Keratinocyte (primary cell): ENCODE measurements at regions not wholly inside any gene's neighbourhood (a gene's known extent, or its start where the extent isn't known, plus 50 kb on each side); places are given as distances from the start of the nearest gene placed in this dataset.

Source experiments
- DNase-seq: peaks from one replicate; pipeline ENCODE4 v3.0.0-alpha.2; 2011; ENCODE audit warnings: low read depth, missing footprints, low spot score
- FAIRE-seq: peaks from 2 replicates; lab custom pipeline; 2011; peaks lifted over from hg19 to GRCh38; lab: Jason Lieb, UNC
- H2AFZ ChIP-seq: 2 replicates; pipeline ENCODE4 v1.6.0; 2012; ENCODE audit warnings: low read length, control low read depth, inconsistent platforms; ENCODE audit not compliant: control insufficient read depth
- H3K27ac ChIP-seq: 2 replicates; pipeline ENCODE4 v1.5.1; 2011; ENCODE audit warnings: low read length; ENCODE audit not compliant: control insufficient read depth, insufficient read depth
- H3K27me3 ChIP-seq: 3 replicates; pipeline ENCODE4 v1.6.0; 2011; ENCODE audit warnings: low read length; ENCODE audit not compliant: control insufficient read depth, insufficient read depth; ENCODE audit errors: extremely low read depth
- H3K36me3 ChIP-seq, 2 experiments: 2 replicates in 1 of 2; 3 replicates in 1 of 2; pipeline ENCODE4 v1.5.1; 2011; ENCODE audit warnings: low read length in 2 of 2, mild to moderate bottlenecking in 1 of 2; ENCODE audit not compliant: control insufficient read depth in 2 of 2, insufficient read depth in 2 of 2; ENCODE audit errors: extremely low read depth in 1 of 2
- H3K4me1 ChIP-seq: 3 replicates; pipeline ENCODE4 v1.5.1; 2011; ENCODE audit warnings: low read length; ENCODE audit not compliant: control insufficient read depth, insufficient read depth; ENCODE audit errors: extremely low read depth
- H3K4me2 ChIP-seq: 3 replicates; pipeline ENCODE4 v1.6.0; 2011; ENCODE audit warnings: low read depth, low read length; ENCODE audit not compliant: control insufficient read depth, insufficient read depth; ENCODE audit errors: extremely low read depth
- H3K4me3 ChIP-seq, 3 experiments: fragments of 200-600 bp in 1 of 3; sonication (generic) in 1 of 3; 2 replicates in 2 of 3; 3 replicates in 1 of 3; pipeline ENCODE4 v1.5.1; 2011 to 2016; ENCODE audit warnings: low read length in 3 of 3, mild to moderate bottlenecking in 3 of 3, control low read depth in 2 of 3, inconsistent platforms in 1 of 3, low read depth in 1 of 3, mixed read lengths in 1 of 3, mixed run types in 1 of 3, moderate library complexity in 1 of 3; ENCODE audit not compliant: control insufficient read depth in 2 of 3, insufficient read depth in 2 of 3; ENCODE audit errors: extremely low read depth in 1 of 3
- H3K79me2 ChIP-seq: 2 replicates; pipeline ENCODE4 v1.6.0; 2012; ENCODE audit warnings: low read length; ENCODE audit not compliant: control insufficient read depth, insufficient read depth
- H3K9ac ChIP-seq: 3 replicates; pipeline ENCODE4 v1.6.0; 2011; ENCODE audit warnings: low read length; ENCODE audit not compliant: control insufficient read depth, insufficient read depth; ENCODE audit errors: extremely low read depth
- H3K9me1 ChIP-seq: 3 replicates; pipeline ENCODE4 v1.6.0; 2011; ENCODE audit warnings: low read length; ENCODE audit not compliant: control insufficient read depth, insufficient read depth; ENCODE audit errors: extremely low read depth
- H3K9me3 ChIP-seq: 2 replicates; pipeline ENCODE4 v1.5.1; 2012; ENCODE audit warnings: low read depth, low read length; ENCODE audit not compliant: control insufficient read depth
- H4K20me1 ChIP-seq: 3 replicates; pipeline ENCODE4 v1.6.0; 2011; ENCODE audit warnings: low read length; ENCODE audit not compliant: control insufficient read depth, insufficient read depth; ENCODE audit errors: extremely low read depth
- EZH2 ChIP-seq: IDR thresholded peaks from one replicate; pipeline ENCODE4 v1.6.1; 2012; ENCODE audit warnings: inconsistent platforms, mild to moderate bottlenecking, low read length, moderate library complexity
- dilution Hi-C: fragments of 300-500 bp; cut with MboI; formaldehyde crosslinking; loops from one replicate; pipeline ENCODE4 v1.7.0; 2020; ENCODE audit warnings: low sequenced_read_pairs; ENCODE audit not compliant: extremely low pct_ligation_motif_present
- TF ChIP-seq, protein P1 (sequence below), 3 experiments: IDR thresholded peaks in 1 of 3; conservative IDR thresholded peaks in 1 of 3; optimal IDR thresholded peaks in 1 of 3; 2 replicates in 2 of 3; 3 replicates in 1 of 3; pipeline versions ENCODE3 to v1.5.1; 2011; ENCODE audit warnings: low read length in 3 of 3, mild to moderate bottlenecking in 3 of 3, moderate library complexity in 2 of 3, control low read depth in 1 of 3, inconsistent platforms in 1 of 3; ENCODE audit not compliant: insufficient read depth in 2 of 3; ENCODE audit errors: extremely low read depth in 1 of 3

DNA sequence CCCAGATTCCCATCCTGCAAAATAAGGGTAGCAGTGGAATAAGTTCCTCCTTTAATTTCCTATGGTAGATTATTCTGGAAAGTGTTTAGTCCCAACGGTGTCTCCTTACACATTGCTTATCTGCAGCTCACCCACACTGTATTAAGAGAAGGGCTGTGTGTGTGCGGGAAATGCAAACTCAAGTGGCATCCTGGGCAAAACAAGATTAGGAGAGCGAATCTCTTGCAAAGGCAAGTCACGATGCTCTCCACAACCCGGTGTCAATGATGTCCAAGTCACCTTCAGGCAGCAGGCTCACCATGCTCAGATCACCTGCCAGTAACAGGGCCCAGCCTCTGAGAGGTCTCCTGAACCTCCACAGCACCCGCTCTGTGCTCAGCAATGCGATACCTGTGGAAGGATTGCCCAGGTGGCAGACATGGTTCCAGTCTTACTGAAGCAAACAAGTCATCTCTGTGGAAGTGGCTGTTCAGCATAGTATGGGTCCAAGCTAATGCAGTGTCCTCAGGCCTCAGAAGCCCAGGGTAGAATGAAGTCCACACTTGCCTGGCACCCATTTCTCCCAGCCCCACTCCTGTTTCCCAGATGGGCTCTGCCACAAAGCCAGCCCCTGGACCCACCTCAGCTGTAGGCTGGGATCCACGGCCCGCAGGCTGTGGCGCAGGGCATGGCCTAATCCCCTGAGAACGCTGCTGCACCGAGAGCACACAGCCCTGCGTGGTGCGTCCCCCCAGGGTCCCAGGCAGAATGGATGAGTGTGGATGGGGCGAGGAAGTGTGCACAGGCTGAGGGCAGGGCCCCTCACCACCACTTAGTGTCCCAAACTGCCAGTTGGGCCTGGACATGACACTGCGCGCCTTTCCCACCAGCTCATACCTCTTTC lies 101.2 kb downstream of the PXDC1 start:
- Histone ChIP-seq H3K79me2 (no peaks in the 10 kb centered on the region), H4K20me1 (no peaks in the 10 kb centered on the region), H3K4me1 (no peaks in the 10 kb centered on the region), H3K9me1 (no peaks in the 10 kb centered on the region), H2AFZ (no peak overlapping the region), H3K9ac (no peak overlapping the region), H3K4me2 (no peak overlapping the region), H3K4me3 (no peak overlapping the region), H3K36me3 (no peaks in the 10 kb centered on the region), H3K27me3 (peaks cover 6% of the 10 kb centered on the region), H3K27ac (no peak overlapping the region), H3K9me3 (no peaks in the 10 kb centered on the region)
- FAIRE-seq = no peak
- dilution Hi-C loops = no loop called here
- DNase-seq = no peak
- no peak for TF ChIP-seq EZH2
- TF ChIP-seq, protein P1, sequence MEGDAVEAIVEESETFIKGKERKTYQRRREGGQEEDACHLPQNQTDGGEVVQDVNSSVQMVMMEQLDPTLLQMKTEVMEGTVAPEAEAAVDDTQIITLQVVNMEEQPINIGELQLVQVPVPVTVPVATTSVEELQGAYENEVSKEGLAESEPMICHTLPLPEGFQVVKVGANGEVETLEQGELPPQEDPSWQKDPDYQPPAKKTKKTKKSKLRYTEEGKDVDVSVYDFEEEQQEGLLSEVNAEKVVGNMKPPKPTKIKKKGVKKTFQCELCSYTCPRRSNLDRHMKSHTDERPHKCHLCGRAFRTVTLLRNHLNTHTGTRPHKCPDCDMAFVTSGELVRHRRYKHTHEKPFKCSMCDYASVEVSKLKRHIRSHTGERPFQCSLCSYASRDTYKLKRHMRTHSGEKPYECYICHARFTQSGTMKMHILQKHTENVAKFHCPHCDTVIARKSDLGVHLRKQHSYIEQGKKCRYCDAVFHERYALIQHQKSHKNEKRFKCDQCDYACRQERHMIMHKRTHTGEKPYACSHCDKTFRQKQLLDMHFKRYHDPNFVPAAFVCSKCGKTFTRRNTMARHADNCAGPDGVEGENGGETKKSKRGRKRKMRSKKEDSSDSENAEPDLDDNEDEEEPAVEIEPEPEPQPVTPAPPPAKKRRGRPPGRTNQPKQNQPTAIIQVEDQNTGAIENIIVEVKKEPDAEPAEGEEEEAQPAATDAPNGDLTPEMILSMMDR (optimal IDR thresholded peaks at IDR 0.05 in 1 of 3, IDR thresholded peaks at IDR 0.05 in 1 of 3, conservative IDR thresholded peaks at IDR 0.05 in 1 of 3; ENCODE audit: extremely low read depth in 1 of 3, insufficient read depth in 2 of 3, low read length in 3 of 3) = no peak

DNA sequence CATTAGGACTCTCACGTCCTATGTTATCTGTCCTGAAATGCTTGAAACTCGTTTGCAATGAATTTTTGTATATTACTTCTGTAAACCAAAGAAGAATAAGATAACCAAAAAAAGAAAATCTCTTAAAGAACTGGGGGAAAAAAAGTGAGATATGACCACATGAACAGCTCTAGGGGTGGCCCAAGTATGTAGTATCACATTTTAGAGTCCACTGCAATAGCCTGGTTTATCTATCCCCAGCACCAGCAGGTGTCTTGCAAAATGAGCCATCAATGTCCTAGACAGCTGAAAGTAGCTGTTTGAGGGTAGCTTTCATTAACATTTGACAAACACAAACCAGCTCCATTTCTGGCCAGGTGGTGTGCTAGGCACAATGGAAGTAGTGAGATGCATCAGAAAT lies 102.8 kb downstream of the PXDC1 start:
- DNase-seq (no peak), FAIRE-seq (no peak)
- Histone ChIP-seq H3K27me3 (peaks cover 6% of the 10 kb centered on the region), H3K9me3 (no peaks in the 10 kb centered on the region), H3K9me1 (no peaks in the 10 kb centered on the region), H3K27ac (no peak overlapping the region), H2AFZ (no peak overlapping the region), H3K36me3 (no peaks in the 10 kb centered on the region), H3K4me2 (no peak overlapping the region), H3K9ac (no peak overlapping the region), H3K4me3 (no peak overlapping the region), H3K79me2 (no peaks in the 10 kb centered on the region), H4K20me1 (no peaks in the 10 kb centered on the region), H3K4me1 (no peaks in the 10 kb centered on the region)
- no peak for TF ChIP-seq EZH2
- TF ChIP-seq, protein P1 (optimal IDR thresholded peaks at IDR 0.05 in 1 of 3, IDR thresholded peaks at IDR 0.05 in 1 of 3, conservative IDR thresholded peaks at IDR 0.05 in 1 of 3; ENCODE audit: extremely low read depth in 1 of 3, insufficient read depth in 2 of 3, low read length in 3 of 3) = no peak
- dilution Hi-C loops = no loop called here
